ENCODE measurements at regions not wholly inside any gene's neighbourhood (a gene's known extent, or its start where the extent isn't known, plus 50 kb on each side); places are given as distances from the start of the nearest gene placed in this dataset.
"Not testable (repeated sequence)": the region's sequence is repeated elsewhere in the genome, so short reads cannot be mapped to it uniquely, and the experiment has no call there.

- intact Hi-C loops (cut with DNase I): no loop called here
- no peak for DNase-seq
- no peak overlapping the region for H3K4me3 ChIP-seq
- no peaks in the 10 kb centered on the region for H3K9me3 ChIP-seq
- H3K36me3 ChIP-seq: no peaks in the 10 kb centered on the region
- no peak for TF ChIP-seq CTCF (IDR thresholded peaks at IDR 0.05)
- no peak for ATAC-seq
- no peaks in the 10 kb centered on the region for H3K27me3 ChIP-seq (ENCODE audit: low read depth)
- H3K4me1 ChIP-seq: no peaks in the 10 kb centered on the region
- H3K27ac ChIP-seq: no peak overlapping the region
Measured at GRCh38 chr10:21125471-21126228, 228.5 kb upstream of the NEBL start.

GRCh38 chr10:21122907-21123306 is 225.8 kb upstream of the NEBL start:
- DNase-seq: no peak
- Histone ChIP-seq H3K36me3 (no peaks in the 10 kb centered on the region), H3K4me3 (no peak overlapping the region), H3K27me3 (ENCODE audit: low read depth) (no peaks in the 10 kb centered on the region), H3K27ac (no peak overlapping the region), H3K9me3 (no peaks in the 10 kb centered on the region), H3K4me1 (no peaks in the 10 kb centered on the region)
- intact Hi-C loops (cut with DNase I): no loop called here
- ATAC-seq: no peak
- no peak for TF ChIP-seq CTCF (IDR thresholded peaks at IDR 0.05)

- H3K4me1 ChIP-seq; DNase-seq; intact Hi-C loops (cut with DNase I); H3K36me3 ChIP-seq; H3K4me3 ChIP-seq; H3K27ac ChIP-seq; H3K27me3 ChIP-seq (ENCODE audit: low read depth); H3K9me3 ChIP-seq; ATAC-seq: not testable (repeated sequence)
Measured at GRCh38 chr10:21121822-21122221, 224.7 kb upstream of the NEBL start.

GRCh38 chr10:21114683-21115082 is 217.6 kb upstream of the NEBL start:
- DNase-seq (no peak), ATAC-seq (no peak)
- H3K4me1 ChIP-seq: no peaks in the 10 kb centered on the region
- no peaks in the 10 kb centered on the region for H3K36me3 ChIP-seq
- TF ChIP-seq CTCF (IDR thresholded peaks at IDR 0.05): no peak
- no peak overlapping the region for H3K27ac ChIP-seq
- H3K9me3 ChIP-seq: no peaks in the 10 kb centered on the region
- H3K4me3 ChIP-seq: no peak overlapping the region
- intact Hi-C loops (cut with DNase I): no loop called here
- H3K27me3 ChIP-seq (ENCODE audit: low read depth): no peaks in the 10 kb centered on the region

GRCh38 chr10:21110358-21110757 is 213.2 kb upstream of the NEBL start:
- Histone ChIP-seq H3K4me3 (no peak overlapping the region), H3K9me3 (no peaks in the 10 kb centered on the region), H3K4me1 (no peaks in the 10 kb centered on the region), H3K27ac (no peak overlapping the region), H3K27me3 (ENCODE audit: low read depth) (no peaks in the 10 kb centered on the region), H3K36me3 (no peaks in the 10 kb centered on the region)
- DNase-seq (no peak), ATAC-seq (no peak)
- TF ChIP-seq CTCF (IDR thresholded peaks at IDR 0.05): no peak
- intact Hi-C loops (cut with DNase I): no loop called here

- H3K27me3 ChIP-seq (ENCODE audit: low read depth); H3K27ac ChIP-seq; ATAC-seq; DNase-seq; intact Hi-C loops (cut with DNase I); H3K9me3 ChIP-seq; H3K4me3 ChIP-seq; H3K36me3 ChIP-seq; H3K4me1 ChIP-seq: not testable (repeated sequence)
Measured at GRCh38 chr10:21106931-21107330, 209.8 kb upstream of the NEBL start.

GRCh38 chr10:21105331-21105730 is 208.2 kb upstream of the NEBL start:
- H3K27ac ChIP-seq; H3K4me1 ChIP-seq; intact Hi-C loops (cut with DNase I); H3K4me3 ChIP-seq; DNase-seq; H3K36me3 ChIP-seq; H3K27me3 ChIP-seq (ENCODE audit: low read depth); ATAC-seq; H3K9me3 ChIP-seq: not testable (repeated sequence)

All from lower lobe of right lung (tissue), 2 donors.